ENCODE measurements at regions not wholly inside any gene's neighbourhood (a gene's known extent, or its start where the extent isn't known, plus 50 kb on each side); places are given as distances from the start of the nearest gene placed in this dataset.
"Not testable (repeated sequence)": the region's sequence is repeated elsewhere in the genome, so short reads cannot be mapped to it uniquely, and the experiment has no call there.

DNA sequence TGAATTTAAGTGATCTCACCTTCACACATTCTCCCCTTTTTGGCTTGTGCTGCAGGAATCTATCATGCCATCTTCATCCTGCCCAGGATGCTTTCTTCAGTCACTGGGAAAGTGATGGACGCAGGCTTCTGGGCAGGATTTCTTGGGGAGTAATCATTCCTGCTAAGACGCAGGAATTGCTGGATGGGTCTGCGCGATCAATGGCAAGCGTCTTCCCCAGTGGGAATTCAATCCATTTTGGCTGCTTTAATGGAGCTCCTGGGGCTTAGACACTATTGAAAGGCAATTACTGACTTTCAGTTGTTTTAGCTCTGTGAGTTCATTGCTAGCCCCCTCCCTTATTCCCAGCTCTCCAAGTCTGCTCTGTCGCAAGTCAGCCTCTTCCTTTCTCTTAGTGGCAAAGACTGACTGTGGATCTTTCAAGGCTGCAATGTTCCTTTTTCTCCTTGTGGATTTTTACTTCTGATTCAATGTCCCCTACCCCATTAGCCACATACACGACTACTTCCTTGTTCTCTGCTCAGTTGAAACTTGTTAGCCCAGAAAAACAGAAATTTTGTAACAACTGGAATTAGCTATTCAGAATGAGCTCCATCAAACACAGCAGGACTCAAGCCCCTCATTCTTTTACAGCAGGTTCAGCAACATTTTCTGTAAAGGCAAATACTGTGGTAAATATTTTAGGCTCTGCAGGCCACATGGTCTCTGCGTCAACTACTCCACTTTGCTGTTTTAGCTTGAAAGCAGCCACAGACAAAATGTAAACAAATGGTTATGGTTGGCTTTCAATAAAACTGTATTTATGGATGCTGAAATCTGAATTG lies 154.9 kb downstream of the ASB9 start:
- no peak for DNase-seq

GRCh38 chrX:15107367-15107988 lies 162.4 kb downstream of the ASB9 start:
- DNase-seq, result no peak

DNA sequence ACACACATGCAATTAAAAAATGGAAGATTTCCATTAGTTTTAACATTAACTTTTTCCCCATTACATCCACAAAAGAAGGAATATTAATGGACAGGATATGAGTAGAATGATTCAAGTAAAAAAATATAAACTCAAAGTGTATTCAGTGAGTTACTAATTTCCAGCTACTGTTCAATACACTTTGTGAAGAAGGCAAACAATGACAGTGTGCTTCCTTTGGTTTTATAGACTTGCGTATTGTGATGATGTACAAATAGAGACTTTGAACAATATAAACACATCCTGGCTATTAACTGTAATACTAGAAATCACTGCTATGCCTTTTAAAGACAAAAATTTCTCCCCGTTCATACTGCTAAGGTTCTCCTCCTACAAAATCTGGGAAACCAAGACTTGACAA lies 171.4 kb downstream of the ASB9 start:
- DNase-seq, result no peak

DNA sequence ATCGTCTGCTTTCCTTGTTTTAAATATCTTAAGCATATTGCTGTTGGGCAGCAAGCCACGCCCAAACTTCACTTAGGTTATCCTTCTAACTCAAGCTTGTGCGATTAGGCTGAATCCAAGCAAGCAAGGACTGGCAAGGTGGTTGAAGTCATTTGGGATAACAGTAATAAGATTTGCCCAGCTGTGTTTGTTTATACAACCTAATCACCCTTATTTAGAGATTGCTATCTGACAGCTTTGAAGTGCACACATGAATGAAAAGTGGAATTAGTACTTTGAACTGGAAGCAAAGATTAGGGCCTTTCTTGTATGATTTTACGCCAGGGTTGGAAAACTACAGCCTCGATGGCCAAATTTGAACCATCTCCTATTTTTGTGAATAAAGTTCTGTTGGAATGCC lies 182.1 kb downstream of the ASB9 start:
- no peak for DNase-seq

GRCh38 chrX:15073313-15073712 lies 196.6 kb downstream of the ASB9 start:
- DNase-seq, result no peak

DNA sequence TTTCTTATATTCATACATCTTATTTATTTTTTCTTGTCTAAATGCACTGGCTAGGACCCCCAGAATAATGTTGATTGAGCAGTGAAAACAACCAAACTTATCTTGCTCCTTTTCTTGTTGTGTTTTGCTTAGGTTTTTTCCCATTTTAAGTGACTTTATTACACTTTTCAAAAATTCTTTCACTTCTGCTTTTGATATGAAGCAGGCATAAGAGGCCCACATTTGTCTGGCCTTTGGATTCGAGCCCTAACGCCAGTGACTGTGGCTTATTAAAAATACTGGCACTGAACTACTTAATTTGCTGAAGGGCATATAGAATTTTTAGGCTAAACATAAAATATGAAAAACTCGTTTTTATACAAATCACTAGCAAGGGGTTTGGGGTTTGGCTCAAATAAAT lies 197.0 kb downstream of the ASB9 start:
- no peak for DNase-seq

DNA sequence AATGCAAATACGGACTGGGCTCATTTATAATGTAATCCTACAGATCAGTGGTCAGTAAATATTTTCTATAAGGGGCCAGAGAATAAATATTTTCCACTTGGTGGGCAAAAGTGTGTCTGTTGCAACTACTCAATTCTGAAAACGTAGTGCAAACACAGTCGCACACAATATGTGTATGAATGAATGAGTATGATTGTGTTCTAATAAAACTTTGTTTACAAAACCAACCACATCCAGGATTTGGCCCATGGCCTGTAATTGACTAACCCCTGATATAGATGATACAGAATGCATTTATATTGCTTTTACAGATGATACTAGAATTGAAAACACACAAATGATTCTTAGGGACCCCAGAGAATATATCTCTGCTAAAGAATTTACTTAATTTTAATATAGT lies 197.6 kb downstream of the ASB9 start:
- DNase-seq, result no peak

GRCh38 chrX:15059474-15059873 lies 186.3 kb downstream of the MOSPD2 start:
- no peak for DNase-seq

GRCh38 chrX:15056044-15056443 lies 182.8 kb downstream of the MOSPD2 start:
- no peak for DNase-seq

GRCh38 chrX:15055146-15055930 lies 182.1 kb downstream of the MOSPD2 start:
- no peak for DNase-seq

GRCh38 chrX:15050395-15050794 lies 177.2 kb downstream of the MOSPD2 start:
- DNase-seq, result no peak

DNA sequence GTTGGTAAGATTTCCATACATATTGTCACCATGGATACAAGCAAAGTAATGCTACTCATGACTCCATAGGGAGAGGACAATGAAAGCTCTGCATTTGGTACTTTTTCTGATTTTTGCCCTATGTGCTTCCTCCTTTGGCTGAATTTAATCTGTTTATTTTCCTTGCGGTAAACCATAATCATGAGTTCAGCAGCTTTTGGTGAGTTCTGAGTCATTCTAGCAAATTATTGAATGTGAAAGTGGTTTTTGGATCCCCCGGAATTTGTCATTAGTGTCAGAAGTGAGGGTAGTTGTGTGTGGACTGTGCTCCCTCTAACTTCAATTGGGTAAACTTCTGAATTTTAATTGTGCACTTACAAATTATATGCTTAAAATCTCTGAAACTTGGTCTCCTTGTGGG lies 170.3 kb downstream of the MOSPD2 start:
- no peak for DNase-seq

DNA sequence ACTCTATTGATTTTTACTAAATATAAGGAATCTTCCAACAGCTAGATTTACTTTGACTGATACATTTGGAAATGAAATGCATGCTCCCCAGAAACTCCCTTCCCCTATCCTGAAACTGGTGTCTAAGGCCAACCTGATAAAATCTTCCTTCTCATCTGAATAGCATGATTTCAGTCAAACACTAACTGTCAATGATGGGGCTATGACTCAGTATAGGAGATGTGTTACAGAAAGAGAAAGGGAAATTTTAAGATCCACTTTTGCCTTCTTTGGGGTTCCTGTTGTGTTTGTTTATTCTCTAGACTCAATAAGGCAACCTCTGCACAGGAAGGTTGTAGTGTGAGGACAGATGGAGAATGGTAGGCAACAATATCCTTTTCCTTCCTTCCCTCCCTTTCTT lies 160.7 kb downstream of the MOSPD2 start:
- no peak for DNase-seq

- DNase-seq, result no peak
Observed at GRCh38 chrX:15017491-15017890, 144.3 kb downstream of the MOSPD2 start.

DNA sequence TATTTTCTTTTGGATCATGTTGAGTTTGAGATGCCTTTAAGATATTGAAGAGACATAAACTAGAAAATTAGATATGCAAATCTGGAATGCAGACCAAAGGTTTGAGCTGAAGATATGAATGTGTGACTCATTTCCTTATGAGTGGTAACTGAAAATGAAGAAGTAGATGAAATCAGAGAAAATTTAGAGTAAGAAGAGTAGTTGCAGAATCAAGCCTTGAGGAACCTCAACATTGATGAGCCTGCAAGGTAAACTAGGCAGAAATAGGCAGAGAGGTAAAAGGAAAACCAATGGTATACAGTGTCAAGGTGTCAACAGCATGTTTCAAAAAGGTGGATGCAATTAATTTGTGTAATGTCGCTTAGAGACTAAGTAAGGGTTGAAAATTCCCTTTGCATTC lies 142.8 kb downstream of the MOSPD2 start:
- DNase-seq, result no peak

- no peak for DNase-seq
Observed at GRCh38 chrX:15014281-15014680, 141.1 kb downstream of the MOSPD2 start.

DNA sequence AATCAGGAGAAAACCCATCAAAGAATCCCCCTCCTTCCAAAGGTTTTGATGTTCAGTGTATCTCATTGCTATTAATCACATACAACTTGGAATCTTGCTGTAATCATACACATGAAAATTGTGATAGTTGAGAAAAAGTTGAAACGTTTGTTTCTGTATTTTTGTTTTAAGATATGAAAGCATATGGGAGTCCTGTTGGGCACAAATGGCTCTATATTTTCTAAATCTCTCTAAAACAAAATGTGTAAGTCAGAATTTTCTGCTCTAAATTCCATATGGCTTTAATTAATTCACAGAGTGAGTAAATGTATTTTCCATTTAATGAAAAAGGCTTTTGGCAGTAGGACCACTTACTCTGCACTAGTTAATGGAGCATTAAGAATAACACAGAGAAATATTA lies 140.2 kb downstream of the MOSPD2 start:
- no peak for DNase-seq

- no peak for DNase-seq
Observed at GRCh38 chrX:14997271-14997670, 124.0 kb downstream of the MOSPD2 start.

DNA sequence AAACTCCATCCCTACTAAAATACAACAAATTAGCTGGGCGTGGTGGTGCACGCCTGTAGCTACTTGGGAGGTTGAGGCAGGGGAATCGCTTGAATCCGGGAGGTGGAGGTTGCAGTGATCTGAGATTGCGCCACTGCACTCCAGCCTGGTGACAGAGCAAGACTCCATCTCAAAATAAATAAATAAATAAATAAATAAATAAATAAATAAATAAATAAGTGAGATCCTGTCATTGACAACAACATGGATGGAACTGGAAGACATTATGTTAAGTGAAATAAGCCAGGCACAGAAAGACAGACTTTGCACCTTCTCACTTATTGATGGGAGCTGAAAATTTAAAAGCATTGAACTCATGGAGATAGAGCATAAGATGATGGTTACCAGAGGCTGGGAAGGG lies 111.2 kb downstream of the MOSPD2 start:
- DNase-seq, result not testable (repeated sequence)
